Activated B cell treated with CpG ODN at 0.5 μM for 24 hours (primary cell): ENCODE measurements at regions not wholly inside any gene's neighbourhood (a gene's known extent, or its start where the extent isn't known, plus 50 kb on each side); places are given as distances from the start of the nearest gene placed in this dataset.

Experiments
- ATAC-seq: fragments of 200-7000 bp; cut with Tn5 transposase; one replicate; pipeline ENCODE4 v1.10.0; 2021; ENCODE audit warnings: low read depth, mild to moderate bottlenecking, moderate library complexity
- CTCF ChIA-PET: fragments of 350-600 bp; sonication (Branson Sonifier 250); formaldehyde crosslinking; loops from one replicate; lab custom pipeline; 2021; ENCODE audit warnings: antibody characterized with exemption; lab: Charles Lee
- POLR2A ChIA-PET: fragments of 350-600 bp; sonication (Branson Sonifier 250); formaldehyde crosslinking; loops from one replicate; lab custom pipeline; 2021; ENCODE audit warnings: antibody characterized with exemption; lab: Charles Lee
- DNase-seq: peaks from one replicate; pipeline ENCODE4 v3.0.0; 2022
- H3K27ac Mint-ChIP-seq: one replicate; pipeline ENCODE4 v1.8.0; 2020; ENCODE audit warnings: mixed read lengths
- H3K27me3 Mint-ChIP-seq: one replicate; pipeline ENCODE4 v1.8.0; 2021; ENCODE audit warnings: mixed read lengths
- H3K36me3 Mint-ChIP-seq: one replicate; pipeline ENCODE4 v1.8.0; 2021; ENCODE audit warnings: low read depth, mixed read lengths
- H3K4me1 Mint-ChIP-seq: one replicate; pipeline ENCODE4 v1.8.0; 2021; ENCODE audit warnings: mixed read lengths
- H3K4me3 Mint-ChIP-seq: one replicate; pipeline ENCODE4 v1.8.0; 2020; ENCODE audit warnings: mild to moderate bottlenecking, mixed read lengths
- H3K9me3 Mint-ChIP-seq: one replicate; pipeline ENCODE4 v1.8.0; 2020; ENCODE audit warnings: mixed read lengths
- intact Hi-C: fragments of 100-400 bp; cut with micrococcal nuclease; formaldehyde crosslinking; loops from one replicate; pipeline ENCODE4 v1.15.1; 2024
- TF ChIP-seq, protein P1 (sequence below): fragments of 200-600 bp; IDR thresholded peaks from one replicate; pipeline ENCODE4 v1.8.0; 2022; ENCODE audit warnings: antibody characterized with exemption, mild to moderate bottlenecking

- ChIA-PET POLR2A (no interaction called here), CTCF (no interaction called here)
- Mint-ChIP-seq H3K36me3 (no peaks in the 10 kb centered on the region), H3K27ac (no peak overlapping the region), H3K27me3 (peaks cover 19% of the 10 kb centered on the region), H3K4me3 (no peak overlapping the region), H3K4me1 (no peaks in the 10 kb centered on the region), H3K9me3 (no peaks in the 10 kb centered on the region)
- intact Hi-C loops: no loop called here
- TF ChIP-seq, protein P1, sequence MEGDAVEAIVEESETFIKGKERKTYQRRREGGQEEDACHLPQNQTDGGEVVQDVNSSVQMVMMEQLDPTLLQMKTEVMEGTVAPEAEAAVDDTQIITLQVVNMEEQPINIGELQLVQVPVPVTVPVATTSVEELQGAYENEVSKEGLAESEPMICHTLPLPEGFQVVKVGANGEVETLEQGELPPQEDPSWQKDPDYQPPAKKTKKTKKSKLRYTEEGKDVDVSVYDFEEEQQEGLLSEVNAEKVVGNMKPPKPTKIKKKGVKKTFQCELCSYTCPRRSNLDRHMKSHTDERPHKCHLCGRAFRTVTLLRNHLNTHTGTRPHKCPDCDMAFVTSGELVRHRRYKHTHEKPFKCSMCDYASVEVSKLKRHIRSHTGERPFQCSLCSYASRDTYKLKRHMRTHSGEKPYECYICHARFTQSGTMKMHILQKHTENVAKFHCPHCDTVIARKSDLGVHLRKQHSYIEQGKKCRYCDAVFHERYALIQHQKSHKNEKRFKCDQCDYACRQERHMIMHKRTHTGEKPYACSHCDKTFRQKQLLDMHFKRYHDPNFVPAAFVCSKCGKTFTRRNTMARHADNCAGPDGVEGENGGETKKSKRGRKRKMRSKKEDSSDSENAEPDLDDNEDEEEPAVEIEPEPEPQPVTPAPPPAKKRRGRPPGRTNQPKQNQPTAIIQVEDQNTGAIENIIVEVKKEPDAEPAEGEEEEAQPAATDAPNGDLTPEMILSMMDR: no peak
- ATAC-seq: no peak
- DNase-seq: no peak
These were observed 234.4 kb downstream of the PTPRU start for GRCh38 chr1:29470788-29471119.

DNA sequence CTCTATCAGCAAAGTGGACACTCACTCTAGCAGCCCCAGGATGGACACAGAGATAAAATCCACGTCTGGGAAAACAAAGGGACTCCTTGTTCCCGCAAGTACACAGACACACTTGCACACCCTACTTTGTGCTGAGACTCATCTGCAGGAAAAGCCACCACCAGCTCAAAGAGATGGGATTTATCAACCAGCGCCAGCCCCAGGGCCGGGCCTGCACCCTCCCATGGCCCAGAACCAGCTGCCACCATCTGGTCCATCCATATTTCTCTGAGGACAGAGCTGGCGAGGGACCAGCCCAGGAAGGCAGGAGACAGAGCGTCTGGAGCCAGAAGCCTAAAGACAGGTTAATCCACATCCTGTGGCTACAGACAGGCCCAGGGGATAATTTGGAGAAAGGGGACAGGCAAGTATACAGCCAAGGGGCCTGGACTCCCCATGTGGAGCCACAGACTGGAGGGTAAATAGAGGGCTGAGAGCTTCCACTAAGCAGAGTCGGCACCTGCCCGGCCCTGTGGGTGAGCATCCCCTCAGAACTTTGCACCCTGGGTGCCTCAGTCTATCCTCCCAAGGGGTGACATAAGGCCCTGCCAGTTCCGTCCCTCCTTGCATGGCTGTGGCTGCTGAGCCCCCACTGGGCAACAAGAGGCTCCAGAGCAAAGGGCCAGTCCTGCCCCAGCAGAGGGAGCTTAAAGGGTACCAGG is 233.9 kb downstream of the PTPRU start:
- no peaks in the 10 kb centered on the region for H3K36me3 Mint-ChIP-seq
- no peak for DNase-seq
- H3K27me3 Mint-ChIP-seq: peaks cover 18% of the 10 kb centered on the region
- CTCF ChIA-PET: no interaction called here
- POLR2A ChIA-PET: no interaction called here
- H3K4me1 Mint-ChIP-seq: no peaks in the 10 kb centered on the region
- H3K9me3 Mint-ChIP-seq: peaks cover 1% of the 10 kb centered on the region
- intact Hi-C loops: no loop called here
- ATAC-seq: no peak
- no peak overlapping the region for H3K4me3 Mint-ChIP-seq
- TF ChIP-seq, protein P1: no peak
- H3K27ac Mint-ChIP-seq: no peak overlapping the region

GRCh38 chr1:29469457-29469856 is 233.1 kb downstream of the PTPRU start:
- TF ChIP-seq, protein P1: no peak
- ChIA-PET CTCF (no interaction called here), POLR2A (no interaction called here)
- H3K4me3 Mint-ChIP-seq: no peak overlapping the region
- H3K4me1 Mint-ChIP-seq: no peaks in the 10 kb centered on the region
- intact Hi-C loops: no loop called here
- peaks cover 10% of the 10 kb centered on the region for H3K27me3 Mint-ChIP-seq
- H3K27ac Mint-ChIP-seq: no peak overlapping the region
- ATAC-seq (no peak), DNase-seq (no peak)
- H3K9me3 Mint-ChIP-seq: peaks cover 7% of the 10 kb centered on the region
- H3K36me3 Mint-ChIP-seq: no peaks in the 10 kb centered on the region

GRCh38 chr1:29467989-29468900 is 231.9 kb downstream of the PTPRU start:
- POLR2A ChIA-PET: no interaction called here

GRCh38 chr1:29466258-29466657 is 229.9 kb downstream of the PTPRU start:
- POLR2A ChIA-PET: no interaction called here
- DNase-seq (no peak), ATAC-seq (no peak)
- Mint-ChIP-seq H3K4me3 (no peak overlapping the region), H3K9me3 (peaks cover 13% of the 10 kb centered on the region), H3K4me1 (no peaks in the 10 kb centered on the region), H3K27me3 (no peaks in the 10 kb centered on the region), H3K27ac (no peak overlapping the region), H3K36me3 (no peaks in the 10 kb centered on the region)
- CTCF ChIA-PET: no interaction called here
- intact Hi-C loops: no loop called here
- TF ChIP-seq, protein P1: no peak

More at GRCh38 chr1:29467989-29468900, 231.9 kb downstream of the PTPRU start:
- intact Hi-C loops: no loop called here
- H3K4me1 Mint-ChIP-seq: no peaks in the 10 kb centered on the region
- CTCF ChIA-PET: no interaction called here
- H3K27me3 Mint-ChIP-seq: no peaks in the 10 kb centered on the region
- no peak overlapping the region for H3K27ac Mint-ChIP-seq
- TF ChIP-seq, protein P1: no peak
- ATAC-seq (no peak), DNase-seq (no peak)
- H3K9me3 Mint-ChIP-seq: peaks cover 13% of the 10 kb centered on the region
- H3K4me3 Mint-ChIP-seq: no peak overlapping the region
- no peaks in the 10 kb centered on the region for H3K36me3 Mint-ChIP-seq
